SK-N-SH (cell line): ENCODE measurements at regions not wholly inside any gene's neighbourhood (a gene's known extent, or its start where the extent isn't known, plus 50 kb on each side); places are given as distances from the start of the nearest gene placed in this dataset.
"Not testable (repeated sequence)": the region's sequence is repeated elsewhere in the genome, so short reads cannot be mapped to it uniquely, and the experiment has no call there.

Experiments used
- CTCF ChIA-PET: fragments of 300-600, 350-600 bp; formaldehyde crosslinking; extraction: SDS; loops from one replicate; lab custom pipeline; 2021; lab: Yijun Ruan, JAX
- POLR2A ChIA-PET: fragments of 350-600 bp; sonication (Branson Sonifier 250); formaldehyde crosslinking; extraction: SDS; loops from one replicate; lab custom pipeline; 2020; ENCODE audit warnings: antibody characterized with exemption, inconsistent platforms; lab: Yijun Ruan, JAX
- DNase-seq: peaks from one replicate; pipeline ENCODE4 v3.0.0; 2012
- H2AFZ ChIP-seq: fragments of 200-600 bp; sonication (generic); 2 replicates; pipeline ENCODE4 v1.8.1; 2016; ENCODE audit warnings: antibody characterized with exemption, mild to moderate bottlenecking, low read depth
- H3F3A ChIP-seq: fragments of 200-600 bp; sonication (generic); replicated peaks from 2 replicates; pipeline ENCODE3; 2016; ENCODE audit warnings: antibody characterized with exemption, mild to moderate bottlenecking; ENCODE audit not compliant: insufficient read depth
- H3K27ac ChIP-seq, 2 experiments: fragments of 200-500 bp in 1 of 2; fragments of 200-600 bp in 1 of 2; sonication (Bioruptor generic) in 1 of 2; sonication (generic), shearing (Covaris generic) in 1 of 2; 2 replicates each; pipeline versions ENCODE4 v1.5.1 to v1.6.1; 2014 to 2016; ENCODE audit warnings: low read depth in 2 of 2, inconsistent platforms in 1 of 2, low read length in 1 of 2, mild to moderate bottlenecking in 1 of 2, mixed read lengths in 1 of 2
- H3K27me3 ChIP-seq: fragments of 200-600 bp; sonication (generic), shearing (Covaris generic); 2 replicates; pipeline ENCODE4 v1.6.1; 2016; ENCODE audit warnings: mixed run types; ENCODE audit not compliant: insufficient read depth
- H3K36me3 ChIP-seq, 2 experiments: fragments of 200-500 bp in 1 of 2; fragments of 200-600 bp in 1 of 2; sonication (Bioruptor generic) in 1 of 2; sonication (generic) in 1 of 2; replicated peaks in 1 of 2; 2 replicates each; pipeline versions ENCODE3 to v1.5.1; 2014 to 2016; ENCODE audit warnings: low read length in 1 of 2, mild to moderate bottlenecking in 1 of 2; ENCODE audit not compliant: insufficient read depth in 2 of 2, control insufficient read depth in 1 of 2
- H3K4me1 ChIP-seq, 2 experiments: fragments of 200-500 bp in 1 of 2; fragments of 200-600 bp in 1 of 2; sonication (Bioruptor generic) in 1 of 2; sonication (generic), shearing (Covaris generic) in 1 of 2; 2 replicates each; pipeline versions ENCODE4 v1.5.1 to v1.6.1; 2014 to 2016; ENCODE audit warnings: low read depth in 1 of 2, low read length in 1 of 2, mixed run types in 1 of 2; ENCODE audit not compliant: insufficient read depth in 2 of 2, control insufficient read depth in 1 of 2
- H3K4me2 ChIP-seq: fragments of 200-600 bp; sonication (generic), shearing (Covaris generic); 2 replicates; pipeline ENCODE4 v1.6.1; 2017; ENCODE audit warnings: mixed run types
- H3K4me3 ChIP-seq, 2 experiments: fragments of 200-500 bp in 1 of 2; fragments of 200-600 bp in 1 of 2; sonication (Bioruptor generic) in 1 of 2; sonication (generic), shearing (Covaris generic) in 1 of 2; 2 replicates each; pipeline versions ENCODE4 v1.5.1 to v1.8.1; 2014 to 2016; ENCODE audit warnings: low read depth in 2 of 2, inconsistent platforms in 1 of 2, low read length in 1 of 2, mild to moderate bottlenecking in 1 of 2, mixed read lengths in 1 of 2, moderate library complexity in 1 of 2
- H3K79me2 ChIP-seq: fragments of 200-600 bp; sonication (generic); 2 replicates; pipeline ENCODE4 v1.8.1; 2017; ENCODE audit warnings: mild to moderate bottlenecking; ENCODE audit not compliant: insufficient read depth
- H3K9ac ChIP-seq: fragments of 200-600 bp; sonication (generic); 2 replicates; pipeline ENCODE4 v1.6.1; 2017; ENCODE audit warnings: mixed run types
- H3K9me2 ChIP-seq: fragments of 200-600 bp; sonication (generic); 2 replicates; pipeline ENCODE4 v1.6.1; 2017; ENCODE audit warnings: mixed run types
- H3K9me3 ChIP-seq: fragments of 200-600 bp; sonication (generic); 2 replicates; pipeline ENCODE4 v1.6.1; 2017; ENCODE audit warnings: mixed run types, mild to moderate bottlenecking, moderate library complexity
- H4K20me1 ChIP-seq: fragments of 200-600 bp; sonication (generic); 2 replicates; pipeline ENCODE4 v1.6.1; 2017; ENCODE audit warnings: mild to moderate bottlenecking, mixed run types; ENCODE audit not compliant: insufficient read depth
- WGBS: methylation state at CpG from one replicate; pipeline ENCODE4 v1.1.6; 2017; ENCODE audit warnings: low lambda C conversion rate; 5-methylcytosine and 5-hydroxymethylcytosine counted together

GRCh38 chr7:6990426-6991152 lies 164.5 kb upstream of the CCZ1B start:
- H3K4me1 ChIP-seq, H3K9ac ChIP-seq, H3K36me3 ChIP-seq, H3K4me3 ChIP-seq, H2AFZ ChIP-seq, H3K9me2 ChIP-seq, H3K79me2 ChIP-seq, POLR2A ChIA-PET, H3K27me3 ChIP-seq, H3K9me3 ChIP-seq, H3K4me2 ChIP-seq, H3F3A ChIP-seq, H3K27ac ChIP-seq, DNase-seq, H4K20me1 ChIP-seq: not testable (repeated sequence)
- CTCF ChIA-PET: interaction anchor here (0.9 kb wide), 1 partner anchor 434 kb away, joined by 3 read pairs; no protein-coding TSS in a partner anchor
- WGBS: 24% methylated on average over 7 of the region's 7 CpGs

GRCh38 chr7:6991169-6991611 lies 165.1 kb upstream of the CCZ1B start:
- H3K9ac ChIP-seq, H3K27me3 ChIP-seq, H3K27ac ChIP-seq, POLR2A ChIA-PET, H3K9me2 ChIP-seq, H4K20me1 ChIP-seq, H3F3A ChIP-seq, DNase-seq, H3K4me2 ChIP-seq, H2AFZ ChIP-seq, H3K9me3 ChIP-seq, H3K4me3 ChIP-seq, H3K36me3 ChIP-seq, H3K4me1 ChIP-seq, H3K79me2 ChIP-seq: not testable (repeated sequence)
- CTCF ChIA-PET: interaction anchor here (0.9 kb wide), 1 partner anchor 433 kb away, joined by 3 read pairs; no protein-coding TSS in a partner anchor
- WGBS: 36% methylated on average over 13 of the region's 13 CpGs

GRCh38 chr7:6991686-6992085 lies 165.6 kb upstream of the CCZ1B start:
- H3F3A ChIP-seq, H3K27ac ChIP-seq, POLR2A ChIA-PET, H3K36me3 ChIP-seq, H3K9me3 ChIP-seq, H3K4me3 ChIP-seq, H2AFZ ChIP-seq, H3K9ac ChIP-seq, H3K79me2 ChIP-seq, H4K20me1 ChIP-seq, H3K4me1 ChIP-seq, H3K9me2 ChIP-seq, H3K27me3 ChIP-seq, DNase-seq, CTCF ChIA-PET, H3K4me2 ChIP-seq: not testable (repeated sequence)
- 40% methylated on average over 12 of the region's 12 CpGs for WGBS

- H3K9ac ChIP-seq, H3K9me2 ChIP-seq, POLR2A ChIA-PET, DNase-seq, H3K27me3 ChIP-seq, H3K4me3 ChIP-seq, H4K20me1 ChIP-seq, H3F3A ChIP-seq, H3K27ac ChIP-seq, CTCF ChIA-PET, H2AFZ ChIP-seq, H3K79me2 ChIP-seq, H3K36me3 ChIP-seq, H3K4me1 ChIP-seq, H3K9me3 ChIP-seq, H3K4me2 ChIP-seq: not testable (repeated sequence)
- 54% methylated on average over 11 of the region's 11 CpGs for WGBS
These were observed 166.1 kb upstream of the CCZ1B start for GRCh38 chr7:6992133-6992532.

- H3K36me3 ChIP-seq, H3K9me2 ChIP-seq, POLR2A ChIA-PET, H3K4me2 ChIP-seq, H2AFZ ChIP-seq, H3K79me2 ChIP-seq, H3K27ac ChIP-seq, H3K9me3 ChIP-seq, CTCF ChIA-PET, H3K27me3 ChIP-seq, H3F3A ChIP-seq, H4K20me1 ChIP-seq, DNase-seq, H3K9ac ChIP-seq, H3K4me1 ChIP-seq, H3K4me3 ChIP-seq: not testable (repeated sequence)
- 61% methylated on average over 16 of the region's 16 CpGs for WGBS
These were observed 169.0 kb upstream of the CCZ1B start for GRCh38 chr7:6995026-6995425.

GRCh38 chr7:6995493-6996289 lies 169.6 kb upstream of the CCZ1B start:
- H3K9me2 ChIP-seq, H3K9me3 ChIP-seq, H3K4me3 ChIP-seq, DNase-seq, CTCF ChIA-PET, H3K36me3 ChIP-seq, H3K79me2 ChIP-seq, H3K9ac ChIP-seq, POLR2A ChIA-PET, H2AFZ ChIP-seq, H3K4me2 ChIP-seq, H4K20me1 ChIP-seq, H3K27me3 ChIP-seq, H3F3A ChIP-seq, H3K27ac ChIP-seq, H3K4me1 ChIP-seq: not testable (repeated sequence)
- WGBS: 33% methylated on average over 7 of the region's 7 CpGs
